A549 (cell line): ENCODE measurements at regions not wholly inside any gene's neighbourhood (a gene's known extent, or its start where the extent isn't known, plus 50 kb on each side); places are given as distances from the start of the nearest gene placed in this dataset.

Source experiments
- ATAC-seq, 2 experiments: fragments of 200-7000 bp in 1 of 2; fragments of >200 bp in 1 of 2; cut with Nextera tagmentation in 1 of 2; cut with Tn5 transposase in 1 of 2; 3 replicates each; pipeline versions ENCODE4 v1.8.0 to v1.9.1; 2018 to 2020; ENCODE audit warnings: mild to moderate bottlenecking in 1 of 2, moderate library complexity in 1 of 2
- CTCF ChIA-PET: fragments of 300-600 bp; sonication (Branson Sonifier 250); formaldehyde crosslinking; extraction: SDS; loops from one replicate; lab custom pipeline; 2021; ENCODE audit warnings: antibody characterized with exemption, inconsistent platforms; lab: Yijun Ruan, JAX
- POLR2A ChIA-PET: fragments of 350-600 bp; formaldehyde crosslinking; extraction: SDS; loops from one replicate; lab custom pipeline; 2021; ENCODE audit warnings: antibody characterized with exemption, inconsistent platforms; lab: Yijun Ruan, JAX
- DNase-seq, 2 experiments: peaks; one replicate each; pipeline versions ENCODE4 v3.0.0 to v3.0.0-alpha.2; 2011 to 2016; ENCODE audit warnings: low read depth in 1 of 2, low spot score in 1 of 2
- FAIRE-seq: peaks from 2 replicates; lab custom pipeline; 2011; peaks lifted over from hg19 to GRCh38; lab: Jason Lieb, UNC
- H3K27ac ChIP-seq, 2 experiments: fragments of >200 bp; sonication (Bioruptor Twin); formaldehyde crosslinking; 3 replicates each; pipeline ENCODE4 v1.5.1; 2016 to 2017
- H3K4me1 ChIP-seq: fragments of >200 bp; sonication (Bioruptor Twin); formaldehyde crosslinking; 3 replicates; pipeline ENCODE4 v1.6.1; 2016
- H3K4me2 ChIP-seq: fragments of >200 bp; sonication (Bioruptor Twin); formaldehyde crosslinking; 3 replicates; pipeline ENCODE4 v1.6.1; 2016
- H3K4me3 ChIP-seq: fragments of >200 bp; sonication (Bioruptor Twin); formaldehyde crosslinking; 3 replicates; pipeline ENCODE4 v1.5.1; 2016
- H3K9me3 ChIP-seq: fragments of >200 bp; sonication (Bioruptor Twin); formaldehyde crosslinking; 3 replicates; pipeline ENCODE4 v1.6.1; 2016
- CBX8 ChIP-seq: fragments of 200-600 bp; sonication (generic); IDR thresholded peaks from 2 replicates; pipeline ENCODE4 v1.6.1; 2016
- CHD2 ChIP-seq: fragments of 150-350 bp; IDR thresholded peaks from 2 replicates; pipeline ENCODE4 v1.6.1; 2014; ENCODE audit warnings: low read length; ENCODE audit not compliant: partially characterized antibody
- CHD4 ChIP-seq: fragments of 200-600 bp; sonication (generic); IDR thresholded peaks from 2 replicates; pipeline ENCODE4 v1.6.1; 2016; ENCODE audit warnings: antibody characterized with exemption, mild to moderate bottlenecking, borderline replicate concordance
- EHMT2 ChIP-seq: fragments of 200-600 bp; sonication (generic); IDR thresholded peaks from 2 replicates; pipeline ENCODE4 v1.6.1; 2016; ENCODE audit warnings: antibody characterized with exemption, low read depth, mild to moderate bottlenecking, moderate library complexity
- GATA3 ChIP-seq: IDR thresholded peaks from 2 replicates; pipeline ENCODE4 v1.6.1; 2012; ENCODE audit warnings: borderline replicate concordance
- HMGXB4 ChIP-seq: fragments of 250-450 bp; sonication (Bioruptor Pico); IDR thresholded peaks from 2 replicates; pipeline ENCODE4 v1.5.0; 2021; ENCODE audit warnings: mild to moderate bottlenecking, moderate library complexity, borderline replicate concordance
- HOXA7 ChIP-seq: fragments of 250-450 bp; sonication (Bioruptor Pico); IDR thresholded peaks from 2 replicates; pipeline ENCODE4 v1.5.0; 2020; ENCODE audit warnings: mild to moderate bottlenecking, moderate library complexity
- MAZ ChIP-seq: fragments of 150-350 bp; IDR thresholded peaks from 2 replicates; pipeline ENCODE4 v1.6.1; 2014; ENCODE audit warnings: antibody characterized with exemption, low read depth, low read length, borderline replicate concordance
- NPAS2 ChIP-seq: fragments of 250-450 bp; sonication (Bioruptor Pico); IDR thresholded peaks from 2 replicates; pipeline ENCODE4 v1.8.0; 2022; ENCODE audit warnings: mild to moderate bottlenecking, moderate library complexity, borderline replicate concordance
- NR3C1 ChIP-seq: fragments of >200 bp; sonication (Bioruptor Twin); formaldehyde crosslinking; IDR thresholded peaks from 3 replicates; pipeline ENCODE4 v1.6.1; 2017
- POLR2AphosphoS2 ChIP-seq: conservative IDR thresholded peaks from 2 replicates; pipeline ENCODE4 v1.6.1; 2012; ENCODE audit warnings: low read length, improper control_type of control experiment, inconsistent platforms
- RFX5 ChIP-seq: fragments of 450-650 bp; IDR thresholded peaks from 2 replicates; pipeline ENCODE4 v1.7.1; 2014; ENCODE audit warnings: antibody characterized with exemption, mild to moderate bottlenecking, moderate library complexity
- TP53 ChIP-seq: fragments of 250-450 bp; sonication (Bioruptor Pico); IDR thresholded peaks from 2 replicates; pipeline ENCODE4 v1.5.0; 2021; ENCODE audit warnings: mild to moderate bottlenecking, moderate library complexity
- USF2 ChIP-seq: fragments of 450-650 bp; IDR thresholded peaks from 2 replicates; pipeline ENCODE4 v1.6.1; 2014; ENCODE audit warnings: antibody characterized with exemption
- ZFP36 ChIP-seq: fragments of 450-650 bp; IDR thresholded peaks from 2 replicates; pipeline ENCODE4 v1.6.1; 2014; ENCODE audit warnings: borderline replicate concordance; ENCODE audit not compliant: partially characterized antibody
- ZNF302 ChIP-seq: fragments of 250-450 bp; sonication (Bioruptor Pico); IDR thresholded peaks from 2 replicates; pipeline ENCODE4 v1.9.0; 2021; ENCODE audit warnings: inconsistent platforms, mild to moderate bottlenecking, moderate library complexity
- ZSCAN20 ChIP-seq: fragments of 250-450 bp; sonication (Bioruptor Pico); IDR thresholded peaks from 2 replicates; pipeline ENCODE4 v1.8.0; 2022; ENCODE audit warnings: mild to moderate bottlenecking, moderate library complexity
- WGBS: methylation state at CpG from one replicate; pipeline ENCODE4 v1.1.6; 2017; ENCODE audit errors: missing lambda C conversion rate; 5-methylcytosine and 5-hydroxymethylcytosine counted together

DNA sequence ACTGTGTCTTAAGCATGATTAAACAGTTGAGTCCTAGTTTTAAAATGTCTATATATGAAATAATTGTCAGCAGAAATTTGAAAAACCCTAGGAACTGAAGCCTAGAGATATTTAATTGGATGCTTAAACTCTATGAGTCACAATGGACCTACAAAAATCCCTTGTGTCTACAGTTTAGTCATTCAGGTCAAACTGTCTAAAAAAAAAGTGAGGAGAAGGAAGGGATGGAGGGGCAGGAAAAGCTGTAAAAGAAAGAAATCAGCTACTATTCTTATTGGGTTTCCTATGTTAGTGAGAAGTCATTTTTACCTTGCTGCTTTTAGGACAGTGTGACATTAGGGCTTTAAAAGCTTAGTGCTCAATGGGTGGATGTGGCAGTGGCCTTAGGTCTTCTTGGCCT lies 406.1 kb upstream of the FZD8 start:
- Histone ChIP-seq H3K4me3 (no peak overlapping the region), H3K4me2 (no peak overlapping the region), H3K27ac (no peak overlapping the region), H3K4me1 (no peaks in the 10 kb centered on the region), H3K9me3 (no peaks in the 10 kb centered on the region)
- CTCF ChIA-PET = no interaction called here
- POLR2A ChIA-PET = no interaction called here
- ATAC-seq = no peak
- no peak for DNase-seq
- no peak for FAIRE-seq
- no peak for TF ChIP-seq HMGXB4
- no peak for TF ChIP-seq GATA3
- no peak for TF ChIP-seq EHMT2
- TF ChIP-seq HOXA7 (CRISPR knock-in tag) = no peak

DNA sequence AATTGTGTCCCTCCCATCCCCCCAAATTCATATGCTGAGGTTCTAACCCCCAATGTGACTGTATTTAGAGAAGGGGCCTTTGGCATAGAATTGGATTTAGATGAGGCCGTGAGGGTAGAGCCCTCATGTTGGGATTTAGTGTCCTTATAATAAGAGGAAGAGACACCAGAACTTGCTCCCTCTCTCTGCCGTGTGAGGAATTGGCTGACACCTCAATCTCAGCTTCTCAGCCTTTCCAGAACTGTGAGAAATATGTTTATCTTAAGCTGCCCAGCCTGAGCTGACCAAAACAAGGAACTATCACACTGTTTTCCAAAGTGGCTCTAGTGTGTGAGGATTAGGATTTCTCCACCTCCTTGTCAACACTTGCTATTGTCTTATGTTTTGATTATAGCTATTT lies 400.0 kb upstream of the FZD8 start:
- Histone ChIP-seq H3K4me3 (no peak overlapping the region), H3K4me1 (no peaks in the 10 kb centered on the region), H3K27ac (no peak overlapping the region), H3K4me2 (no peak overlapping the region), H3K9me3 (no peaks in the 10 kb centered on the region)
- ATAC-seq = no peak
- CTCF ChIA-PET = interaction anchor here (0.9 kb wide), 2 partner anchors 10 to 406 kb away, joined by 3 read pairs; no protein-coding TSS in a partner anchor
- FAIRE-seq = no peak
- peak in 1 of 2 experiments; percentile 1 for DNase-seq
- POLR2A ChIA-PET = no interaction called here
- 39% methylated on average over 2 of the region's 2 CpGs for WGBS
- TF ChIP-seq CHD4 = no peak
- TF ChIP-seq CHD2 = no peak
- no peak for TF ChIP-seq ZNF302
- no peak for TF ChIP-seq CBX8
- no peak for TF ChIP-seq MAZ
- TF ChIP-seq TP53 = no peak
- no peak for TF ChIP-seq ZSCAN20
- TF ChIP-seq EHMT2 = no peak
- TF ChIP-seq RFX5 = no peak
- no peak for TF ChIP-seq POLR2AphosphoS2
- TF ChIP-seq, all 56 proteins: peak for 0

GRCh38 chr10:36038316-36038955 lies 396.3 kb upstream of the FZD8 start:
- FAIRE-seq (no peak), DNase-seq (no peak), ATAC-seq (no peak)
- WGBS = 36% methylated on average over 3 of the region's 3 CpGs
- ChIA-PET POLR2A (no interaction called here), CTCF (no interaction called here)
- H3K4me2 ChIP-seq = no peak overlapping the region
- no peak overlapping the region for H3K4me3 ChIP-seq
- H3K4me1 ChIP-seq = no peaks in the 10 kb centered on the region
- H3K27ac ChIP-seq = no peak overlapping the region
- no peak for TF ChIP-seq NR3C1
- TF ChIP-seq CHD4 = no peak
- no peaks in the 10 kb centered on the region for H3K9me3 ChIP-seq

- POLR2A ChIA-PET = no interaction called here
- Histone ChIP-seq H3K4me2 (no peak overlapping the region), H3K27ac (no peak overlapping the region), H3K4me1 (no peaks in the 10 kb centered on the region)
- TF ChIP-seq USF2 (no peak), ZFP36 (no peak), NPAS2 (CRISPR knock-in tag) (no peak)
- TF ChIP-seq, all 56 proteins: peak for 0
- Histone ChIP-seq H3K9me3 (no peaks in the 10 kb centered on the region), H3K4me3 (no peak overlapping the region)
- no peak for FAIRE-seq
- CTCF ChIA-PET = no interaction called here
- ATAC-seq = no peak
- 54% methylated on average over 5 of the region's 5 CpGs for WGBS
- no peak for DNase-seq
These were observed 394.0 kb upstream of the FZD8 start for GRCh38 chr10:36036137-36036536.
